NCI-H748 (cell line): ENCODE measurements at regions not wholly inside any gene's neighbourhood (a gene's known extent, or its start where the extent isn't known, plus 50 kb on each side); places are given as distances from the start of the nearest gene placed in this dataset.
"Not testable (repeated sequence)": the region's sequence is repeated elsewhere in the genome, so short reads cannot be mapped to it uniquely, and the experiment has no call there.

ENCODE experiments used
- DNase-seq: peaks from one replicate; lab custom pipeline; 2025; ENCODE audit not compliant: unreplicated experiment; lab: John Stamatoyannopoulos, UW

GRCh38 chr11:89545691-89546090 lies 54.5 kb upstream of the NOX4 start:
- DNase-seq: no peak

GRCh38 chr11:89555781-89556180 lies 64.6 kb upstream of the NOX4 start:
- DNase-seq: not testable (repeated sequence)

GRCh38 chr11:89556731-89557707 lies 65.8 kb upstream of the NOX4 start:
- DNase-seq: peak; percentile 25

- not testable (repeated sequence) for DNase-seq
Measured at GRCh38 chr11:89560598-89560997, 69.4 kb upstream of the NOX4 start.

GRCh38 chr11:89562731-89563130 lies 71.6 kb upstream of the NOX4 start:
- DNase-seq: not testable (repeated sequence)

GRCh38 chr11:89566972-89567371 lies 75.8 kb upstream of the NOX4 start:
- DNase-seq: no peak

GRCh38 chr11:89569387-89569786 lies 78.2 kb upstream of the NOX4 start:
- DNase-seq: not testable (repeated sequence)

GRCh38 chr11:89571706-89572105 lies 80.5 kb upstream of the NOX4 start:
- not testable (repeated sequence) for DNase-seq

GRCh38 chr11:89575846-89576245 lies 84.7 kb upstream of the NOX4 start:
- DNase-seq: not testable (repeated sequence)

- not testable (repeated sequence) for DNase-seq
Measured at GRCh38 chr11:89577428-89577827, 86.3 kb upstream of the NOX4 start.

- DNase-seq: no peak
Measured at GRCh38 chr11:89583580-89583979, 92.4 kb upstream of the NOX4 start.

- not testable (repeated sequence) for DNase-seq
Measured at GRCh38 chr11:89585046-89585445, 93.9 kb upstream of the NOX4 start.

GRCh38 chr11:89585471-89585870 lies 94.3 kb upstream of the NOX4 start:
- not testable (repeated sequence) for DNase-seq

GRCh38 chr11:89589413-89589812 lies 98.2 kb upstream of the NOX4 start:
- DNase-seq: not testable (repeated sequence)

GRCh38 chr11:89590008-89590632 lies 98.9 kb upstream of the NOX4 start:
- not testable (repeated sequence) for DNase-seq

GRCh38 chr11:89601263-89601662 lies 108.8 kb upstream of the TRIM77 start:
- not testable (repeated sequence) for DNase-seq

GRCh38 chr11:89604281-89604680 lies 105.8 kb upstream of the TRIM77 start:
- no peak for DNase-seq

GRCh38 chr11:89606845-89607244 lies 103.3 kb upstream of the TRIM77 start:
- DNase-seq: not testable (repeated sequence)

- DNase-seq: not testable (repeated sequence)
Measured at GRCh38 chr11:89607497-89607896, 102.6 kb upstream of the TRIM77 start.

GRCh38 chr11:89608234-89608966 lies 101.7 kb upstream of the TRIM77 start:
- no peak for DNase-seq

- no peak for DNase-seq
Measured at GRCh38 chr11:89612096-89612495, 98.0 kb upstream of the TRIM77 start.
